ENCODE measurements at regions not wholly inside any gene's neighbourhood (a gene's known extent, or its start where the extent isn't known, plus 50 kb on each side); places are given as distances from the start of the nearest gene placed in this dataset.
A peak's percentile ranks its signal among the peaks of the same experiment; 100 is the strongest.
"Not testable (repeated sequence)": the region's sequence is repeated elsewhere in the genome, so short reads cannot be mapped to it uniquely, and the experiment has no call there.

- whole genome bisulfite sequencing, 2 donors = 67 to 77% methylated on average over 5 of the region's 5 CpGs
- no peak for DNase-seq
Measured at GRCh38 chr6:106745824-106746582, 116.6 kb downstream of the QRSL1 start.

DNA sequence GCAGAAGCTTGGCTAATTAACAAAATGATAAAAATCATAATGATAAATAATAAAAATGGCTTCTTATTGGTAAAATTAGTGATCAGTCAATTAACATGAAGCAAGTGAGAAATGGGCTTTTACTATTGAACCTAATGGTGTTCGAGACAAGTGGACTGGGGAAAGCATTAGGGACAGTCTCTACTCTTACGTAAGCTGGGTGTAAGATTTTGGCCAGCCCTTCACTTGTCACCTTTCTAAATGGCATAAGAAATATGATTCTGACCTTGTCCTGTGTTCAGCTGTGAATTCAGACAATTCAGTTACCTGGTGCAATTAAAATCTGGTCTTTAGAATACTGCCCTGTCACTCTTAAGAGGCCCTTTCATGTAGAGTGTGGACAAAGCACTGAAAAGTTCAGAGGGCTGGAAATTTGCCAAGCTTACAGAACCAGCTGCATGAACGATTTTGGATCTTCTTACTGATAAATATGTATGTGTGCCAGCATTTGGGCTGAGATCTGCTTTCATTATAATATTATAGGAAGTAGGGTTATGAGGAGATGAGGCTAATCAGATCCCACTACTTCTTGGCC lies 115.9 kb downstream of the QRSL1 start:
- Histone ChIP-seq H3K4me1 (peaks cover 0 to 38% (median under 1%) of the 10 kb centered on the region in 3 donors), H3K36me3 (no peaks in the 10 kb centered on the region), H3K27ac (peak overlapping the region in 3 of 4 donors; percentile 73 to 85 (median 84)), H3K4me3 (no peak overlapping the region), H3K9me3 (no peaks in the 10 kb centered on the region), H3K27me3 (no peaks in the 10 kb centered on the region)
- intact Hi-C loops (cut with DNase I) = no loop called here
- no peak for TF ChIP-seq CTCF (IDR thresholded peaks at IDR 0.05)
- no peak for TF ChIP-seq POLR2A (IDR thresholded peaks at IDR 0.05)
- 61 to 62% methylated on average over 3 of the region's 3 CpGs for WGBS, 2 donors
- DNase-seq = no peak

More at GRCh38 chr6:106745824-106746582, 116.6 kb downstream of the QRSL1 start:
- Histone ChIP-seq H3K4me3 (no peak overlapping the region), H3K36me3 (no peaks in the 10 kb centered on the region), H3K27me3 (no peaks in the 10 kb centered on the region), H3K27ac (peak overlapping the region; percentile 7 to 85 (median 78)), H3K9me3 (no peaks in the 10 kb centered on the region), H3K4me1 (peaks cover 0 to 37% (median 0%) of the 10 kb centered on the region in 3 donors)
- TF ChIP-seq POLR2A (IDR thresholded peaks at IDR 0.05) (no peak), CTCF (IDR thresholded peaks at IDR 0.05) (no peak)
- intact Hi-C loops (cut with DNase I) = no loop called here

DNA sequence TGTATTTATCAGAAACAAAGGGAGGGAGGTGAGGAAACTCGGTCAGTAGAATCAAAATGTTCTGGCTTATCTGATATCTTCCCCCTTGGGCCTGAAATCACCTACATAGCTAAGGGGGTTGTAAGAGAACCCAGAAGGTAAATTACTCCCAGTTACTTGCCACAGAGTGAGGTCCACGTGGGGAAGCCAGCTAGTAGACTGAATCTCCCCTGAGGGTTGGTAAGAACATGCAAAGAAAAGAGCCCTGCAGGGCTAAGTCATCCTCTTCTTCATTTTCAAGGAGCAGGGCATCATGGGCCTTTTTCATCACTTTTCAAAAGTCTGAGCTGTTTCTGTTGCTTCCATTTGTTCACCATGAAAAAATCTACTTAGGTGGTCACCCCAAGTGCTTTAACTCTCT lies 115.4 kb downstream of the QRSL1 start:
- no peak for DNase-seq
- no peak overlapping the region for H3K4me3 ChIP-seq
- TF ChIP-seq CTCF (IDR thresholded peaks at IDR 0.05) (no peak), POLR2A (IDR thresholded peaks at IDR 0.05) (no peak)
- H3K9me3 ChIP-seq = no peaks in the 10 kb centered on the region
- no peaks in the 10 kb centered on the region for H3K36me3 ChIP-seq
- H3K27ac ChIP-seq = no peak overlapping the region
- no peaks in the 10 kb centered on the region for H3K27me3 ChIP-seq
- 78 to 80% methylated on average over 2 of the region's 2 CpGs for WGBS, 2 donors
- H3K4me1 ChIP-seq = peaks cover 4 to 38% (median 5%) of the 10 kb centered on the region in 3 donors
- intact Hi-C loops (cut with DNase I) = no loop called here

GRCh38 chr6:106744029-106744428 lies 114.7 kb downstream of the QRSL1 start:
- DNase-seq; H3K27me3 ChIP-seq; H3K36me3 ChIP-seq; intact Hi-C loops (cut with DNase I); H3K9me3 ChIP-seq; H3K27ac ChIP-seq; H3K4me3 ChIP-seq: not testable (repeated sequence)
- H3K4me1 ChIP-seq = peaks cover 5 to 45% (median 8%) of the 10 kb centered on the region in 3 donors
- 41 to 44% methylated on average over 1 to 2 of the region's 2 CpGs for WGBS, 2 donors

DNA sequence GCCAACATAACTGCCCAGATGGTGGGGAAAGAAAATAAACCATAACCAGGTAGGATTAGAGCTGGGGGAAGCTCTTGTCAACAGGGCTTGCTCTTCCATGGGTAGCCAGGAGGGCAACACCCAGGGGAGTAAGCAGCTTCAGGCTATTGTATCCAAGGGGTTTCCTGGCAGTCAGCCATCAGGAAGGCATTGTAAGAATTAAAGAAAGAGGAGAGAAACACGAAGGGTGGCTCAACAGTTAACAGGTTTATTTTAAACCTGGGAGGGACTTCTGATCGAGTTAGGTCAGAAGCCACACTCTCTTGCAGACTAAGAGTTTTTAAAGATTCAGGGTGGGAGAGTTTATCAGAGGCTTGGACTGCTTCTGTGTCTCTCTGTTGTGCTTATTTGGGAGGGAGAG lies 114.2 kb downstream of the QRSL1 start:
- H3K36me3 ChIP-seq = no peaks in the 10 kb centered on the region
- intact Hi-C loops (cut with DNase I) = no loop called here
- H3K4me1 ChIP-seq = peaks cover 5 to 48% (median 8%) of the 10 kb centered on the region in 3 donors
- TF ChIP-seq POLR2A (IDR thresholded peaks at IDR 0.05) (no peak), CTCF (IDR thresholded peaks at IDR 0.05) (no peak)
- H3K9me3 ChIP-seq = no peaks in the 10 kb centered on the region
- no peak overlapping the region for H3K27ac ChIP-seq
- H3K4me3 ChIP-seq = no peak overlapping the region
- 48 to 68% methylated on average over 2 of the region's 2 CpGs for WGBS, 2 donors
- no peak for DNase-seq
- H3K27me3 ChIP-seq = no peaks in the 10 kb centered on the region

Measured in esophagus squamous epithelium (tissue), 5 donors.